Stomach (tissue), 8 donors: ENCODE measurements at regions not wholly inside any gene's neighbourhood (a gene's known extent, or its start where the extent isn't known, plus 50 kb on each side); places are given as distances from the start of the nearest gene placed in this dataset.
"Not testable (repeated sequence)": the region's sequence is repeated elsewhere in the genome, so short reads cannot be mapped to it uniquely, and the experiment has no call there.

ENCODE experiments used
- DNase-seq, 2 donors: peaks; one replicate each; pipeline versions ENCODE4 v3.0.0 to v3.0.0-alpha.2; 2013 to 2019
- H3K27ac ChIP-seq, 5 donors: fragments of 200-600 bp in 4 of 5; sonication (generic) in 4 of 5; one replicate each; pipeline ENCODE4 v1.5.1; 2013 to 2019; ENCODE audit warnings: mild to moderate bottlenecking in 1 of 5, moderate library complexity in 1 of 5
- H3K27me3 ChIP-seq, 3 donors: fragments of 200-600 bp; sonication (generic); one replicate each; pipeline ENCODE4 v1.5.1; 2017 to 2019; ENCODE audit warnings: mixed run types in 1 of 3
- H3K36me3 ChIP-seq, 4 donors: fragments of 200-600 bp; sonication (generic); 1 replicate in 3 of 4; 2 replicates in 1 of 4; pipeline ENCODE4 v1.5.1; 2016 to 2019
- H3K4me1 ChIP-seq, 4 donors: fragments of 200-600 bp; sonication (generic); one replicate each; pipeline ENCODE4 v1.5.1; 2016 to 2019
- H3K4me3 ChIP-seq, 4 donors: fragments of 200-600 bp; sonication (generic) in 3 of 4; one replicate each; pipeline ENCODE4 v1.5.1; 2016 to 2019; ENCODE audit warnings: mild to moderate bottlenecking in 1 of 4
- H3K9me3 ChIP-seq, 4 donors: fragments of 200-600 bp; sonication (generic); one replicate each; pipeline ENCODE4 v1.5.1; 2016 to 2019
- CTCF ChIP-seq, 7 experiments: fragments of 450-650 bp in 4 of 7; fragments of 200-600 bp in 3 of 7; sonication (generic) in 3 of 7; IDR thresholded peaks; one replicate each; pipeline ENCODE4 v1.5.1; 2016 to 2019; ENCODE audit warnings: antibody characterized with exemption in 7 of 7, control low read depth in 2 of 7, mild to moderate bottlenecking in 1 of 7
- EP300 ChIP-seq: sonication (generic); formaldehyde crosslinking; IDR thresholded peaks from one replicate; pipeline ENCODE4 v1.6.1; 2017; ENCODE audit warnings: antibody characterized with exemption
- POLR2A ChIP-seq, 4 donors: fragments of 450-650 bp; IDR thresholded peaks; one replicate each; pipeline ENCODE4 v1.6.1; 2016; ENCODE audit warnings: antibody characterized with exemption in 4 of 4, control low read depth in 2 of 4, mild to moderate bottlenecking in 1 of 4, moderate library complexity in 1 of 4
- POLR2AphosphoS5 ChIP-seq, 3 donors: sonication (generic); formaldehyde crosslinking; IDR thresholded peaks; one replicate each; pipeline ENCODE4 v1.6.1; 2016; ENCODE audit warnings: antibody characterized with exemption in 3 of 3
- WGBS, 5 donors: extraction: QIAGEN DNeasy Blood & Tissue Kit in 3 of 5; methylation state at CpG; one replicate each; pipeline versions ENCODE4 v1.1.5 to v1.1.7; 2013 to 2018; 5-methylcytosine and 5-hydroxymethylcytosine counted together
- intact Hi-C: fragments of 100-400 bp; cut with DNase I; formaldehyde crosslinking; loops from one replicate; pipeline ENCODE4 v1.15.1; 2023; ENCODE audit warnings: low total_unique reads
- donor health status: healthy with polysubstance abuse.
- donor health status: Bipolar disorder and iron deficiency.
- donor health status: healthy.

- H3K4me3 ChIP-seq, DNase-seq, intact Hi-C loops, H3K27ac ChIP-seq, H3K36me3 ChIP-seq, H3K4me1 ChIP-seq, H3K27me3 ChIP-seq: not testable (repeated sequence)
- WGBS, 5 donors = 96 to 98% (median 96%) methylated on average over 19 to 28 of the region's 28 CpGs
- H3K9me3 ChIP-seq = peaks cover 0 to 14% (median 6%) of the 10 kb centered on the region in 4 donors
Measured at GRCh38 chr10:15921423-15921945, 61.2 kb upstream of the MINDY3 start.

- Histone ChIP-seq H3K36me3 (no peaks in the 10 kb centered on the region), H3K4me1 (no peaks in the 10 kb centered on the region), H3K27ac (no peak overlapping the region), H3K4me3 (no peak overlapping the region), H3K9me3 (peaks cover 0 to 9% (median 3%) of the 10 kb centered on the region in 4 donors), H3K27me3 (no peaks in the 10 kb centered on the region)
- 60 to 74% (median 69%) methylated on average over 5 of the region's 5 CpGs for WGBS, 5 donors
- DNase-seq = no peak
- intact Hi-C loops = no loop called here
- TF ChIP-seq POLR2AphosphoS5 (IDR thresholded peaks at IDR 0.05) (no peak), POLR2A (IDR thresholded peaks at IDR 0.05) (no peak)
Measured at GRCh38 chr10:15931376-15931775, 71.1 kb upstream of the MINDY3 start.

- intact Hi-C loops, DNase-seq, H3K36me3 ChIP-seq, H3K4me3 ChIP-seq, H3K27me3 ChIP-seq, H3K9me3 ChIP-seq, H3K27ac ChIP-seq, H3K4me1 ChIP-seq: not testable (repeated sequence)
- WGBS, 5 donors = 61 to 74% (median 70%) methylated on average over 6 of the region's 6 CpGs
Measured at GRCh38 chr10:15939543-15939942, 79.2 kb upstream of the MINDY3 start.

- Histone ChIP-seq H3K4me1 (no peaks in the 10 kb centered on the region), H3K4me3 (no peak overlapping the region), H3K27me3 (no peaks in the 10 kb centered on the region), H3K36me3 (no peaks in the 10 kb centered on the region), H3K27ac (no peak overlapping the region), H3K9me3 (peaks cover 0 to 12% (median 0%) of the 10 kb centered on the region in 4 donors)
- TF ChIP-seq POLR2A (IDR thresholded peaks at IDR 0.05) = no peak
- intact Hi-C loops = no loop called here
- 40 to 69% (median 50%) methylated on average over 1 of the region's 1 CpG for WGBS, 5 donors
- DNase-seq = no peak
Measured at GRCh38 chr10:15943426-15943825, 83.1 kb upstream of the MINDY3 start.

- H3K4me1 ChIP-seq = no peaks in the 10 kb centered on the region
- 79 to 91% (median 85%) methylated on average over 4 of the region's 4 CpGs for whole genome bisulfite sequencing, 5 donors
- intact Hi-C loops = no loop called here
Measured at GRCh38 chr10:15954188-15954587, 93.9 kb upstream of the MINDY3 start.

GRCh38 chr10:15960277-15960676 lies 100.0 kb upstream of the MINDY3 start:
- Histone ChIP-seq H3K27me3 (no peaks in the 10 kb centered on the region), H3K27ac (no peak overlapping the region), H3K36me3 (no peaks in the 10 kb centered on the region), H3K9me3 (no peaks in the 10 kb centered on the region), H3K4me1 (no peaks in the 10 kb centered on the region), H3K4me3 (no peak overlapping the region)
- DNase-seq = no peak
- intact Hi-C loops = no loop called here
- 56 to 69% (median 67%) methylated on average over 5 of the region's 5 CpGs for WGBS, 5 donors
- TF ChIP-seq CTCF (IDR thresholded peaks at IDR 0.05) (no peak), POLR2AphosphoS5 (IDR thresholded peaks at IDR 0.05) (no peak), POLR2A (IDR thresholded peaks at IDR 0.05) (no peak), EP300 (no peak)

More at GRCh38 chr10:15954188-15954587, 93.9 kb upstream of the MINDY3 start:
- no peak overlapping the region for H3K4me3 ChIP-seq
- no peaks in the 10 kb centered on the region for H3K9me3 ChIP-seq
- DNase-seq = no peak
- H3K36me3 ChIP-seq = no peaks in the 10 kb centered on the region
- H3K27me3 ChIP-seq = no peaks in the 10 kb centered on the region
- TF ChIP-seq EP300 = no peak
- no peak for TF ChIP-seq CTCF (IDR thresholded peaks at IDR 0.05)
- TF ChIP-seq POLR2AphosphoS5 (IDR thresholded peaks at IDR 0.05) = no peak
- no peak for TF ChIP-seq POLR2A (IDR thresholded peaks at IDR 0.05)
- H3K27ac ChIP-seq = no peak overlapping the region

GRCh38 chr10:15972736-15973135 lies 112.4 kb upstream of the MINDY3 start:
- WGBS, 5 donors = 75 to 87% (median 78%) methylated on average over 5 of the region's 5 CpGs
- intact Hi-C loops = not testable (repeated sequence)

More at GRCh38 chr10:15972736-15973135, 112.4 kb upstream of the MINDY3 start:
- not testable (repeated sequence) for H3K36me3 ChIP-seq, H3K4me3 ChIP-seq, H3K4me1 ChIP-seq, H3K9me3 ChIP-seq, H3K27me3 ChIP-seq, DNase-seq, H3K27ac ChIP-seq
